Transverse colon (tissue), 4 donors: ENCODE measurements at regions not wholly inside any gene's neighbourhood (a gene's known extent, or its start where the extent isn't known, plus 50 kb on each side); places are given as distances from the start of the nearest gene placed in this dataset.
"Not testable (repeated sequence)": the region's sequence is repeated elsewhere in the genome, so short reads cannot be mapped to it uniquely, and the experiment has no call there.

Experiments
- DNase-seq: peaks from one replicate; pipeline ENCODE4 v3.0.0-alpha.2; 2019
- H3K27ac ChIP-seq, 4 donors: fragments of 200-600 bp; sonication (generic); 2 replicates each; pipeline ENCODE4 v1.5.1; 2016 to 2018; ENCODE audit warnings: inconsistent platforms in 4 of 4
- H3K27me3 ChIP-seq: fragments of 200-600 bp; sonication (generic); 2 replicates; pipeline ENCODE4 v1.5.1; 2017; ENCODE audit warnings: inconsistent platforms
- H3K36me3 ChIP-seq, 4 donors: fragments of 200-600 bp; sonication (generic); 2 replicates each; pipeline ENCODE4 v1.5.1; 2017 to 2019; ENCODE audit warnings: inconsistent platforms in 4 of 4
- H3K4me1 ChIP-seq, 4 donors: fragments of 200-600 bp; sonication (generic); 2 replicates each; pipeline ENCODE4 v1.5.1; 2017 to 2020; ENCODE audit warnings: inconsistent platforms in 4 of 4
- H3K4me3 ChIP-seq, 4 donors: fragments of 200-600 bp; sonication (generic); 1 replicate in 1 of 4; 2 replicates in 3 of 4; pipeline versions ENCODE4 v1.5.1 to v1.6.1; 2017 to 2019; ENCODE audit warnings: inconsistent platforms in 4 of 4
- H3K9me3 ChIP-seq, 2 donors: fragments of 200-600 bp; sonication (generic); 2 replicates each; pipeline ENCODE4 v1.5.1; 2017 to 2019; ENCODE audit warnings: inconsistent platforms in 2 of 2
- EP300 ChIP-seq: sonication (generic); formaldehyde crosslinking; IDR thresholded peaks from one replicate; pipeline ENCODE4 v1.6.1; 2017; ENCODE audit warnings: antibody characterized with exemption, low read depth
- POLR2A ChIP-seq: fragments of 450-650 bp; IDR thresholded peaks from one replicate; pipeline ENCODE4 v1.6.1; 2016; ENCODE audit warnings: antibody characterized with exemption, mild to moderate bottlenecking, moderate library complexity
- POLR2AphosphoS5 ChIP-seq, 3 donors: sonication (generic); formaldehyde crosslinking; IDR thresholded peaks; one replicate each; pipeline ENCODE4 v1.6.1; 2016; ENCODE audit warnings: antibody characterized with exemption in 3 of 3
- WGBS, 2 donors: methylation state at CpG; one replicate each; pipeline ENCODE4 v1.1.5; 2018; ENCODE audit warnings: low coverage in 1 of 2; 5-methylcytosine and 5-hydroxymethylcytosine counted together
- in situ Hi-C, 4 donors: fragments of 200-750 bp; cut with MboI; loops; one replicate each; pipeline versions ENCODE4 v1.15.0 to v1.15.1; 2017; ENCODE audit warnings: low sequenced_read_pairs in 3 of 4, low pct_ligation_motif_present in 1 of 4, low pct_unique_long_range_greater_than_20kb in 1 of 4
- intact Hi-C: fragments of 100-400 bp; cut with DNase I; formaldehyde crosslinking; loops from one replicate; pipeline ENCODE4 v1.15.1; 2023; ENCODE audit warnings: low total_unique reads
- TF ChIP-seq, protein P1 (sequence below), 5 experiments: fragments of 200-600 bp in 3 of 5; fragments of 450-650 bp in 2 of 5; sonication (generic) in 3 of 5; IDR thresholded peaks; 1 replicate in 2 of 5; 2 replicates in 3 of 5; pipeline ENCODE4 v1.5.1; 2016 to 2017; ENCODE audit warnings: antibody characterized with exemption in 5 of 5, inconsistent platforms in 3 of 5, mild to moderate bottlenecking in 2 of 5, moderate library complexity in 1 of 5

DNA sequence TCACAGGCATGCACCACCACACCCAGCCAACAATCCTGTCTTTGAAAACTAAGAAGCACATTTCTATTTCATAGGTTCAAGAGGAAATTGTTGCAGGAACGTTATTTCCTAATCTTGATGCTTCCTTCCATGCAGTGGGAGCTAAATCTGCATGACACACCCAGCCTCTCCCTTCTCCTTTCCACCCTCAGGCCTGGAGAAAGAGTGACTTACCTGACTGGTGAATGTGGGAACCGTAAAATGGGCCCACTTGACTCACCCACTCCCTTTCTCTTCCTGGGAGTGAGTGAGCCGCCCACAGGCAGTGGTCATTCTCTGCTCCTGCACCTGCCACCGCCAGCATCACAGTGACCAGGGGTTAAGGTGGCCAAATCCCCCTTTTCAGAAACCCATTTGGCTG, 78.2 kb downstream of the C9orf50 start:
- TF ChIP-seq EP300 (no peak), POLR2A (no peak), POLR2AphosphoS5 (IDR thresholded peaks at IDR 0.05) (no peak)
- TF ChIP-seq, protein P1, sequence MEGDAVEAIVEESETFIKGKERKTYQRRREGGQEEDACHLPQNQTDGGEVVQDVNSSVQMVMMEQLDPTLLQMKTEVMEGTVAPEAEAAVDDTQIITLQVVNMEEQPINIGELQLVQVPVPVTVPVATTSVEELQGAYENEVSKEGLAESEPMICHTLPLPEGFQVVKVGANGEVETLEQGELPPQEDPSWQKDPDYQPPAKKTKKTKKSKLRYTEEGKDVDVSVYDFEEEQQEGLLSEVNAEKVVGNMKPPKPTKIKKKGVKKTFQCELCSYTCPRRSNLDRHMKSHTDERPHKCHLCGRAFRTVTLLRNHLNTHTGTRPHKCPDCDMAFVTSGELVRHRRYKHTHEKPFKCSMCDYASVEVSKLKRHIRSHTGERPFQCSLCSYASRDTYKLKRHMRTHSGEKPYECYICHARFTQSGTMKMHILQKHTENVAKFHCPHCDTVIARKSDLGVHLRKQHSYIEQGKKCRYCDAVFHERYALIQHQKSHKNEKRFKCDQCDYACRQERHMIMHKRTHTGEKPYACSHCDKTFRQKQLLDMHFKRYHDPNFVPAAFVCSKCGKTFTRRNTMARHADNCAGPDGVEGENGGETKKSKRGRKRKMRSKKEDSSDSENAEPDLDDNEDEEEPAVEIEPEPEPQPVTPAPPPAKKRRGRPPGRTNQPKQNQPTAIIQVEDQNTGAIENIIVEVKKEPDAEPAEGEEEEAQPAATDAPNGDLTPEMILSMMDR (IDR thresholded peaks at IDR 0.05) = no peak

DNA sequence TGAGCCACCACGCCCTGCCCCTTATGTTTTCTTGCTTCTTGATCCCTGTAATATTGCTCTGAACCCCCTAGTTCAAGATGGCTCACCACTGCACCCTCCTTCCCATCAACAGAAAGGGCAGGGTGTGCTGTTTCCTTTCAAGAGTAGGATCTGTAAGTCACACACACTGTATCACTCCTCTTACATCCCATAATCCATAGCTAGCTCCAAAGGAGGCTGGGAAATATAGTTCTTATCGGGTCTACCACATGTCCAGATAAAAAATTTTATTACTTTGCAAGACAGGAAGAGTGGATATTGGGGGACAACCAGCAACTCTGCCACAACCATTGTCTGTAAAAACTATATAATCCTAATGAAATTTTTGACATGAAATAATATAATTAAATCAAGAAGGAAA, 79.6 kb downstream of the C9orf50 start:
- DNase-seq = no peak
- Histone ChIP-seq H3K27ac (no peak overlapping the region), H3K4me3 (no peak overlapping the region), H3K36me3 (no peaks in the 10 kb centered on the region), H3K27me3 (no peaks in the 10 kb centered on the region), H3K4me1 (no peaks in the 10 kb centered on the region), H3K9me3 (no peaks in the 10 kb centered on the region)
- in situ Hi-C loops = no loop called here
- WGBS, 2 donors = 76 to 78% methylated on average over 2 of the region's 2 CpGs
- TF ChIP-seq POLR2AphosphoS5 (IDR thresholded peaks at IDR 0.05) (no peak), POLR2A (no peak), EP300 (no peak)
- TF ChIP-seq, protein P1 (IDR thresholded peaks at IDR 0.05) = no peak
- intact Hi-C loops = no loop called here

More for the DNA sequence above, 78.2 kb downstream of the C9orf50 start:
- H3K36me3 ChIP-seq = no peaks in the 10 kb centered on the region
- WGBS, 2 donors = 50 to 64% methylated on average over 3 to 4 of the region's 4 CpGs
- peaks cover 7% of the 10 kb centered on the region for H3K27me3 ChIP-seq
- intact Hi-C loops = no loop called here
- no peaks in the 10 kb centered on the region for H3K9me3 ChIP-seq
- no peak for DNase-seq
- no peak overlapping the region for H3K4me3 ChIP-seq
- no peaks in the 10 kb centered on the region for H3K4me1 ChIP-seq
- in situ Hi-C loops = no loop called here
- H3K27ac ChIP-seq = no peak overlapping the region

DNA sequence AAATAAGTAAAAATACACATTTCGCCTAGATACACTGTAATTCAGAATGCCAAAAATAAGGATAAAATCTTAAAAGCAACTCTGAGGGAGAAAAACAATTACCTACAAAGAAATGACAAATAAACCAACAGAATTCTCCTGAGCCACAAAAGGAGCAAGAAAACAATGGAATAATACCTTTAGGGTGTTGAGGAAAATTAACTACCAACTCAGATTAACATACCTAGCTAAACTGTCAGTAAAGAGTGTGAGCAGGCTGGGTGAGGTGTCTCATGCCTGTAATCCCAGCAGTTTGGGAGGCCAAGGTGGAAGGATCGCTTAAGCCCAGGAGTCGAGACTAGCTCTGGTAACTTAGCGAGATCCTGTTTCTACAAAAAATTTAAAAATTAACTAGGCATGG, 81.5 kb downstream of the C9orf50 start:
- intact Hi-C loops (no loop called here), in situ Hi-C loops (no loop called here)
- H3K27me3 ChIP-seq = no peaks in the 10 kb centered on the region
- no peaks in the 10 kb centered on the region for H3K36me3 ChIP-seq
- WGBS, 2 donors = 90% methylated on average over 4 of the region's 4 CpGs; no CpG with 5 or more reads in 1 of the 2 donors
- H3K27ac ChIP-seq = no peak overlapping the region
- TF ChIP-seq EP300 (no peak), POLR2A (no peak), POLR2AphosphoS5 (IDR thresholded peaks at IDR 0.05) (no peak)
- TF ChIP-seq, protein P1 (IDR thresholded peaks at IDR 0.05) = no peak
- H3K4me3 ChIP-seq = no peak overlapping the region
- no peaks in the 10 kb centered on the region for H3K9me3 ChIP-seq
- H3K4me1 ChIP-seq = no peaks in the 10 kb centered on the region
- DNase-seq = no peak

DNA sequence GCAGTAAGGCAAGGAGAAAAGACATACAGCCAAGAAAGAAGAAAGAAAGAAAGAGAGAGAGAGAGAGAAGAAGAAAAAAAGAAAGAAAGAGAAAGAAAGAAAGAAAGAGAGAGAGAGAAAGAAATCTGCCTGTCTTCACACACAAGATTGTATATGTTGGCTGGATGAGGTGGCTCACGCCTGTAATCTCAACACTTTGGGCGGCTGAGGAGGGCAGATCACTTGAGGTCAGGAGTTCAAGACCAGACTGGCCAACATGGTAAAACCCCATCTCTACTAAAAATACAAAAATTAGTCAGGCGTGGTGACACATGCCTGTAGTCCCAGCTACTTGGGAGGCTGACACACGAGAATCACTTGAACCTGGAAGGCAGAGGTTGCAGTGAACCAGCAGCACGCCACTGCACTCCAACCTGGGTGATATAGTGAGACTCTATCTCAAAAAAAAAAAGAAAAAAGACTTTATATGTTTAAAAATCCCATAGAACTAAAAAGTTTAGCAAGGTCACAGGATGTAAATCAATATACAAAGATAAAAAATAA, 89.0 kb downstream of the C9orf50 start:
- DNase-seq, H3K4me1 ChIP-seq, H3K9me3 ChIP-seq, in situ Hi-C loops, H3K36me3 ChIP-seq, intact Hi-C loops, H3K4me3 ChIP-seq, H3K27ac ChIP-seq, H3K27me3 ChIP-seq: not testable (repeated sequence)
- WGBS, 2 donors = 70 to 85% methylated on average over 2 to 5 of the region's 5 CpGs

DNA sequence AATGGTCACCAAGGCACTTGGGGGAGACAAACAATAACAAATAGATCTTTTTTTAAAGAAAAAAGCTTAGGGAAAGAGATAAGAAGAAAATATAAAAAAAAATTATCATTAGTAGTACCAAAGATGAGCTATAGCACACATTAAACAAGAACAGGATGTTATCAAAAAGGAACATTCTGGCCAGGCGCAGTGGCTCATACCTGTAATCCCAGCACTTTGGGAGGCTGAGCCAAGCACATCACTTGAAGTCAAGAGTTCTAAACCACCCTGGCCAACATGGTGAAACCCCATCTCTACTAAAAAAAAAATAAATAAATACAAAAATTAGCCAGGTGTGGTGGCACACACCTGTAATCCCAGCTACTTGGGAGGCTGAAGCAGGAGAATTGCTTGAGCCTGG, 92.9 kb downstream of the C9orf50 start:
- intact Hi-C loops, H3K9me3 ChIP-seq, DNase-seq, H3K4me3 ChIP-seq, in situ Hi-C loops, H3K27ac ChIP-seq, H3K36me3 ChIP-seq, H3K27me3 ChIP-seq, H3K4me1 ChIP-seq: not testable (repeated sequence)
- 100% methylated on average over 1 of the region's 1 CpG; no CpG with 5 or more reads in 1 of the 2 donors for WGBS, 2 donors
